Amniotic stem cell (primary cell): ENCODE measurements at regions not wholly inside any gene's neighbourhood (a gene's known extent, or its start where the extent isn't known, plus 50 kb on each side); places are given as distances from the start of the nearest gene placed in this dataset.

Source experiments
- DNase-seq: peaks from one replicate; lab custom pipeline; 2025; lab: John Stamatoyannopoulos, UW

GRCh38 chr2:234676783-234677450 lies 180.0 kb upstream of the ARL4C start:
- no peak for DNase-seq

GRCh38 chr2:234676109-234676782 lies 179.4 kb upstream of the ARL4C start:
- DNase-seq = no peak

- no peak for DNase-seq
Observed at GRCh38 chr2:234674781-234675201, 177.9 kb upstream of the ARL4C start.

GRCh38 chr2:234673961-234674759 lies 177.3 kb upstream of the ARL4C start:
- DNase-seq = no peak

GRCh38 chr2:234673501-234673900 lies 176.6 kb upstream of the ARL4C start:
- no peak for DNase-seq

- DNase-seq = no peak
Observed at GRCh38 chr2:234672498-234673150, 175.7 kb upstream of the ARL4C start.

GRCh38 chr2:234671716-234672115 lies 174.8 kb upstream of the ARL4C start:
- no peak for DNase-seq

- no peak for DNase-seq
Observed at GRCh38 chr2:234671231-234671630, 174.3 kb upstream of the ARL4C start.

GRCh38 chr2:234670806-234671205 lies 173.9 kb upstream of the ARL4C start:
- no peak for DNase-seq

- DNase-seq = peak; percentile 74
Observed at GRCh38 chr2:234670052-234670451, 173.2 kb upstream of the ARL4C start.

GRCh38 chr2:234669621-234670020 lies 172.7 kb upstream of the ARL4C start:
- DNase-seq = no peak

- DNase-seq = no peak
Observed at GRCh38 chr2:234669001-234669400, 172.1 kb upstream of the ARL4C start.

GRCh38 chr2:234666911-234667310 lies 170.0 kb upstream of the ARL4C start:
- DNase-seq = no peak

- DNase-seq = no peak
Observed at GRCh38 chr2:234665304-234665703, 168.4 kb upstream of the ARL4C start.

- DNase-seq = no peak
Observed at GRCh38 chr2:234661849-234662248, 165.0 kb upstream of the ARL4C start.

GRCh38 chr2:234661175-234661574 lies 164.3 kb upstream of the ARL4C start:
- no peak for DNase-seq

- no peak for DNase-seq
Observed at GRCh38 chr2:234655706-234656105, 158.8 kb upstream of the ARL4C start.

GRCh38 chr2:234650911-234651310 lies 154.0 kb upstream of the ARL4C start:
- DNase-seq = no peak

GRCh38 chr2:234649951-234650350 lies 153.1 kb upstream of the ARL4C start:
- no peak for DNase-seq

- no peak for DNase-seq
Observed at GRCh38 chr2:234643407-234643806, 146.5 kb upstream of the ARL4C start.

- DNase-seq = no peak
Observed at GRCh38 chr2:234641086-234641485, 144.2 kb upstream of the ARL4C start.

- DNase-seq = no peak
Observed at GRCh38 chr2:234640657-234641056, 143.8 kb upstream of the ARL4C start.
